SIG-M5 treated with dmso at 0.1 percent for 504 hours (cell line): ENCODE measurements at regions not wholly inside any gene's neighbourhood (a gene's known extent, or its start where the extent isn't known, plus 50 kb on each side); places are given as distances from the start of the nearest gene placed in this dataset.
"Not testable (repeated sequence)": the region's sequence is repeated elsewhere in the genome, so short reads cannot be mapped to it uniquely, and the experiment has no call there.

Source experiments
- DNase-seq: peaks from one replicate; lab custom pipeline; 2025; ENCODE audit not compliant: unreplicated experiment; lab: John Stamatoyannopoulos, UW

GRCh38 chr22:23464796-23465195, 115.3 kb downstream of the IGLL1 start:
- not testable (repeated sequence) for DNase-seq

GRCh38 chr22:23460517-23461031, 119.5 kb downstream of the IGLL1 start:
- not testable (repeated sequence) for DNase-seq

GRCh38 chr22:23459645-23460516, 120.2 kb downstream of the IGLL1 start:
- DNase-seq: not testable (repeated sequence)

- DNase-seq: no peak
Measured at GRCh38 chr22:23458663-23459541, 121.2 kb downstream of the IGLL1 start.

GRCh38 chr22:23457380-23457985, 122.6 kb downstream of the IGLL1 start:
- no peak for DNase-seq

GRCh38 chr22:23456666-23457379, 123.3 kb downstream of the IGLL1 start:
- DNase-seq: not testable (repeated sequence)

GRCh38 chr22:23454345-23454744, 125.7 kb downstream of the IGLL1 start:
- not testable (repeated sequence) for DNase-seq

GRCh38 chr22:23453277-23453676, 126.8 kb downstream of the IGLL1 start:
- DNase-seq: no peak

- DNase-seq: no peak
Measured at GRCh38 chr22:23452231-23453010, 127.7 kb downstream of the IGLL1 start.

- DNase-seq: not testable (repeated sequence)
Measured at GRCh38 chr22:23451452-23452230, 128.4 kb downstream of the IGLL1 start.

- not testable (repeated sequence) for DNase-seq
Measured at GRCh38 chr22:23450821-23451220, 129.3 kb downstream of the IGLL1 start.

- no peak for DNase-seq
Measured at GRCh38 chr22:23450434-23450795, 129.7 kb downstream of the IGLL1 start.

GRCh38 chr22:23449748-23450433, 130.2 kb downstream of the IGLL1 start:
- not testable (repeated sequence) for DNase-seq

GRCh38 chr22:23448499-23449288, 131.4 kb downstream of the IGLL1 start:
- not testable (repeated sequence) for DNase-seq

GRCh38 chr22:23446796-23447350, 133.2 kb downstream of the IGLL1 start:
- no peak for DNase-seq

- not testable (repeated sequence) for DNase-seq
Measured at GRCh38 chr22:23446194-23446593, 133.9 kb downstream of the IGLL1 start.

- not testable (repeated sequence) for DNase-seq
Measured at GRCh38 chr22:23443905-23444304, 136.2 kb downstream of the IGLL1 start.
